Keratinocyte (primary cell): ENCODE measurements at regions not wholly inside any gene's neighbourhood (a gene's known extent, or its start where the extent isn't known, plus 50 kb on each side); places are given as distances from the start of the nearest gene placed in this dataset.

Experiments used
- DNase-seq: peaks from one replicate; pipeline ENCODE4 v3.0.0-alpha.2; 2011; ENCODE audit warnings: low read depth, missing footprints, low spot score
- FAIRE-seq: peaks from 2 replicates; lab custom pipeline; 2011; peaks lifted over from hg19 to GRCh38; lab: Jason Lieb, UNC
- H2AFZ ChIP-seq: 2 replicates; pipeline ENCODE4 v1.6.0; 2012; ENCODE audit warnings: low read length, control low read depth, inconsistent platforms; ENCODE audit not compliant: control insufficient read depth
- H3K27ac ChIP-seq: 2 replicates; pipeline ENCODE4 v1.5.1; 2011; ENCODE audit warnings: low read length; ENCODE audit not compliant: control insufficient read depth, insufficient read depth
- H3K27me3 ChIP-seq: 3 replicates; pipeline ENCODE4 v1.6.0; 2011; ENCODE audit warnings: low read length; ENCODE audit not compliant: control insufficient read depth, insufficient read depth; ENCODE audit errors: extremely low read depth
- H3K36me3 ChIP-seq, 2 experiments: 2 replicates in 1 of 2; 3 replicates in 1 of 2; pipeline ENCODE4 v1.5.1; 2011; ENCODE audit warnings: low read length in 2 of 2, mild to moderate bottlenecking in 1 of 2; ENCODE audit not compliant: control insufficient read depth in 2 of 2, insufficient read depth in 2 of 2; ENCODE audit errors: extremely low read depth in 1 of 2
- H3K4me1 ChIP-seq: 3 replicates; pipeline ENCODE4 v1.5.1; 2011; ENCODE audit warnings: low read length; ENCODE audit not compliant: control insufficient read depth, insufficient read depth; ENCODE audit errors: extremely low read depth
- H3K4me2 ChIP-seq: 3 replicates; pipeline ENCODE4 v1.6.0; 2011; ENCODE audit warnings: low read depth, low read length; ENCODE audit not compliant: control insufficient read depth, insufficient read depth; ENCODE audit errors: extremely low read depth
- H3K4me3 ChIP-seq, 3 experiments: fragments of 200-600 bp in 1 of 3; sonication (generic) in 1 of 3; 2 replicates in 2 of 3; 3 replicates in 1 of 3; pipeline ENCODE4 v1.5.1; 2011 to 2016; ENCODE audit warnings: low read length in 3 of 3, mild to moderate bottlenecking in 3 of 3, control low read depth in 2 of 3, inconsistent platforms in 1 of 3, low read depth in 1 of 3, mixed read lengths in 1 of 3, mixed run types in 1 of 3, moderate library complexity in 1 of 3; ENCODE audit not compliant: control insufficient read depth in 2 of 3, insufficient read depth in 2 of 3; ENCODE audit errors: extremely low read depth in 1 of 3
- H3K79me2 ChIP-seq: 2 replicates; pipeline ENCODE4 v1.6.0; 2012; ENCODE audit warnings: low read length; ENCODE audit not compliant: control insufficient read depth, insufficient read depth
- H3K9ac ChIP-seq: 3 replicates; pipeline ENCODE4 v1.6.0; 2011; ENCODE audit warnings: low read length; ENCODE audit not compliant: control insufficient read depth, insufficient read depth; ENCODE audit errors: extremely low read depth
- H3K9me1 ChIP-seq: 3 replicates; pipeline ENCODE4 v1.6.0; 2011; ENCODE audit warnings: low read length; ENCODE audit not compliant: control insufficient read depth, insufficient read depth; ENCODE audit errors: extremely low read depth
- H3K9me3 ChIP-seq: 2 replicates; pipeline ENCODE4 v1.5.1; 2012; ENCODE audit warnings: low read depth, low read length; ENCODE audit not compliant: control insufficient read depth
- H4K20me1 ChIP-seq: 3 replicates; pipeline ENCODE4 v1.6.0; 2011; ENCODE audit warnings: low read length; ENCODE audit not compliant: control insufficient read depth, insufficient read depth; ENCODE audit errors: extremely low read depth
- CTCF ChIP-seq, 3 experiments: IDR thresholded peaks in 1 of 3; conservative IDR thresholded peaks in 1 of 3; optimal IDR thresholded peaks in 1 of 3; 2 replicates in 2 of 3; 3 replicates in 1 of 3; pipeline versions ENCODE3 to v1.5.1; 2011; ENCODE audit warnings: low read length in 3 of 3, mild to moderate bottlenecking in 3 of 3, moderate library complexity in 2 of 3, control low read depth in 1 of 3, inconsistent platforms in 1 of 3; ENCODE audit not compliant: insufficient read depth in 2 of 3; ENCODE audit errors: extremely low read depth in 1 of 3
- EZH2 ChIP-seq: IDR thresholded peaks from one replicate; pipeline ENCODE4 v1.6.1; 2012; ENCODE audit warnings: inconsistent platforms, mild to moderate bottlenecking, low read length, moderate library complexity
- dilution Hi-C: fragments of 300-500 bp; cut with MboI; formaldehyde crosslinking; loops from one replicate; pipeline ENCODE4 v1.7.0; 2020; ENCODE audit warnings: low sequenced_read_pairs; ENCODE audit not compliant: extremely low pct_ligation_motif_present

GRCh38 chr6:14571001-14571400, 453.4 kb downstream of the CD83 start:
- no peaks in the 10 kb centered on the region for H3K9me1 ChIP-seq
- no peak overlapping the region for H3K9ac ChIP-seq
- TF ChIP-seq CTCF (optimal IDR thresholded peaks at IDR 0.05 in 1 of 3, IDR thresholded peaks at IDR 0.05 in 1 of 3, conservative IDR thresholded peaks at IDR 0.05 in 1 of 3; ENCODE audit: extremely low read depth in 1 of 3, insufficient read depth in 2 of 3, low read length in 3 of 3) (no peak), EZH2 (no peak)
- no peaks in the 10 kb centered on the region for H4K20me1 ChIP-seq
- no peak overlapping the region for H3K4me3 ChIP-seq
- FAIRE-seq = no peak
- H3K27ac ChIP-seq = no peak overlapping the region
- no peak overlapping the region for H2AFZ ChIP-seq
- H3K27me3 ChIP-seq = no peaks in the 10 kb centered on the region
- no peak for DNase-seq
- no peaks in the 10 kb centered on the region for H3K79me2 ChIP-seq
- dilution Hi-C loops = no loop called here
- H3K4me2 ChIP-seq = no peak overlapping the region
- H3K36me3 ChIP-seq = no peaks in the 10 kb centered on the region
- H3K9me3 ChIP-seq = no peaks in the 10 kb centered on the region
- H3K4me1 ChIP-seq = no peaks in the 10 kb centered on the region

- Histone ChIP-seq H4K20me1 (no peaks in the 10 kb centered on the region), H3K27me3 (no peaks in the 10 kb centered on the region), H3K4me1 (no peaks in the 10 kb centered on the region), H3K36me3 (no peaks in the 10 kb centered on the region), H3K79me2 (no peaks in the 10 kb centered on the region), H3K9me1 (no peaks in the 10 kb centered on the region), H3K9me3 (no peaks in the 10 kb centered on the region), H2AFZ (no peak overlapping the region), H3K27ac (no peak overlapping the region), H3K4me2 (no peak overlapping the region), H3K4me3 (no peak overlapping the region), H3K9ac (no peak overlapping the region)
- no peak for DNase-seq
- TF ChIP-seq EZH2 (no peak), CTCF (optimal IDR thresholded peaks at IDR 0.05 in 1 of 3, IDR thresholded peaks at IDR 0.05 in 1 of 3, conservative IDR thresholded peaks at IDR 0.05 in 1 of 3; ENCODE audit: extremely low read depth in 1 of 3, insufficient read depth in 2 of 3, low read length in 3 of 3) (no peak)
- dilution Hi-C loops = no loop called here
- no peak for FAIRE-seq
These were observed 454.2 kb downstream of the CD83 start for GRCh38 chr6:14571746-14572145.
